ENCODE measurements at regions not wholly inside any gene's neighbourhood (a gene's known extent, or its start where the extent isn't known, plus 50 kb on each side); places are given as distances from the start of the nearest gene placed in this dataset.

DNA sequence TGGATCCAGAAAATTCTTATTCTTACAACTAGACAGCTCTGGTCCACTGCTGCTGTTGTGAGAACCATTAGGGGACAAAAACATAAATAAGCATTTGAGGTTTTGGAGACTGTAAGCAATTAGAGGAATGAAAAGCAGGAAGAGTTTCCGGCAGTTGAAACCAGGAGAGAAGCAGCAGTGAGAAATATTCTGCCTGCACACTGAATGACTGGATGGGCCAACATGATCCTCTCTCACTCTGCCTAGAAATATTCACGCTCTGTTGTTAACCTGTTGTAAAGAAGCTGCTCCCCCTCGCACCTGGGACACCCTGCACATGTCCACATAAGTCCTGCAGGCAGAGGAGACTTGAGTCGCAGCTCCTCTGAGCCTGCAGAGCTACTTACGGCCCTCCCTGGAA lies 60.4 kb upstream of the RNF152 start:
- H3K4me3 Mint-ChIP-seq = no peak overlapping the region
- H3K9me3 Mint-ChIP-seq = no peaks in the 10 kb centered on the region
- H3K9me3 ChIP-seq = no peaks in the 10 kb centered on the region
- peaks cover 0 to 9% of the 10 kb centered on the region in 2 donors for H3K27me3 Mint-ChIP-seq
- ATAC-seq (replicated peaks in 1 of 4) (no peak), DNase-seq (no peak)
- H3K4me1 ChIP-seq (ENCODE audit: control insufficient read depth in 1 of 2, extremely low read depth in 1 of 2, insufficient read depth in 2 of 2, low read length in 2 of 2) = peaks cover 0 to 6% of the 10 kb centered on the region in 2 experiments
- ChIA-PET CTCF (no interaction called here), POLR2A (no interaction called here)
- no peaks in the 10 kb centered on the region for H3K36me3 Mint-ChIP-seq
- no peak overlapping the region for H3K4me3 ChIP-seq (ENCODE audit: control insufficient read depth in 1 of 2, extremely low read depth in 1 of 2, low read length in 1 of 2)
- H3K27me3 ChIP-seq (replicated peaks in 1 of 2; ENCODE audit: control insufficient read depth in 2 of 2, extremely low read depth in 1 of 2, insufficient read depth in 2 of 2, low read length in 1 of 2) = no peaks in the 10 kb centered on the region
- H3K27ac ChIP-seq (ENCODE audit: low read length) = no peak overlapping the region
- no peak overlapping the region for H3K27ac Mint-ChIP-seq
- H3K4me1 Mint-ChIP-seq = peaks cover 7 to 16% (median 16%) of the 10 kb centered on the region in 3 donors
- 79% methylated on average over 2 of the region's 5 CpGs for WGBS (ENCODE audit: insufficient coverage)
- no peaks in the 10 kb centered on the region for H3K36me3 ChIP-seq (ENCODE audit: control insufficient read depth in 2 of 2, extremely low read depth in 1 of 2, insufficient read depth in 1 of 2, low read length in 1 of 2)

GRCh38 chr18:61951396-61951795 lies 58.6 kb upstream of the RNF152 start:
- no peak for ATAC-seq (replicated peaks in 1 of 4)
- no peak for DNase-seq
- Histone ChIP-seq H3K27me3 (replicated peaks in 1 of 2; ENCODE audit: control insufficient read depth in 2 of 2, extremely low read depth in 1 of 2, insufficient read depth in 2 of 2, low read length in 1 of 2) (no peaks in the 10 kb centered on the region), H3K4me1 (ENCODE audit: control insufficient read depth in 1 of 2, extremely low read depth in 1 of 2, insufficient read depth in 2 of 2, low read length in 2 of 2) (peaks cover 0 to 6% of the 10 kb centered on the region in 2 experiments), H3K36me3 (ENCODE audit: control insufficient read depth in 2 of 2, extremely low read depth in 1 of 2, insufficient read depth in 1 of 2, low read length in 1 of 2) (no peaks in the 10 kb centered on the region), H3K4me3 (ENCODE audit: control insufficient read depth in 1 of 2, extremely low read depth in 1 of 2, low read length in 1 of 2) (no peak overlapping the region), H3K27ac (ENCODE audit: low read length) (no peak overlapping the region), H3K9me3 (no peaks in the 10 kb centered on the region)
- ChIA-PET POLR2A (interaction anchor here in 1 of 2 donors (0.6 kb wide), 1 partner anchor 1394 kb away, joined by 4 read pairs; no protein-coding TSS in a partner anchor), CTCF (interaction anchor here in 1 of 2 donors (1.4 kb wide), 1 partner anchor 9 kb away, joined by 3 read pairs; no protein-coding TSS in a partner anchor)
- H3K27me3 Mint-ChIP-seq = peaks cover 1 to 16% of the 10 kb centered on the region in 2 donors
- 91% methylated on average over 5 of the region's 6 CpGs for WGBS (ENCODE audit: insufficient coverage)
- H3K4me1 Mint-ChIP-seq = peaks cover 7 to 16% (median 16%) of the 10 kb centered on the region in 3 donors
- no peaks in the 10 kb centered on the region for H3K36me3 Mint-ChIP-seq
- H3K4me3 Mint-ChIP-seq = no peak overlapping the region
- no peak overlapping the region for H3K27ac Mint-ChIP-seq
- H3K9me3 Mint-ChIP-seq = no peaks in the 10 kb centered on the region

DNA sequence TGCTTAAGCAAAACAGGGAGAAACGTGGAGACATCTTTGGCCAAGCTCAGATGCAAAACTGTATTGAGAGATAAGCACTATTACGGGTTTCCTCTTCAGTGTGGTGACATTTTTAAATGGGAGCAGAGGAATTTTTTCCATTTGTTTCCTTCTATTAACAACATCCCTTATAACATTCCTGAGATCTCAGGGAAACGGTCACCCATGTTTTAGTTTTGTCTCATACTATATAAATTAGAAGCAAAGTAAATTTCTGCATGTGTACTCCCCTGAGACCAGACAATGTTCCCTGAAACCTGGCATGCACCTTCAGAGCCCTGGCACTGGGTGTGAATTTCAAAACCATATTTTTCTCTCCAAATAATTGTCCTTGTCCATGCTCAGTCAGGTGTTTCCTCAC lies 57.6 kb upstream of the RNF152 start:
- H3K4me3 Mint-ChIP-seq = no peak overlapping the region
- no peaks in the 10 kb centered on the region for H3K36me3 Mint-ChIP-seq
- ATAC-seq (replicated peaks in 1 of 4) = no peak
- ChIA-PET POLR2A (no interaction called here), CTCF (no interaction called here)
- H3K27ac Mint-ChIP-seq = no peak overlapping the region
- no peak overlapping the region for H3K4me3 ChIP-seq (ENCODE audit: control insufficient read depth in 1 of 2, extremely low read depth in 1 of 2, low read length in 1 of 2)
- peaks cover 0 to 6% of the 10 kb centered on the region in 2 experiments for H3K4me1 ChIP-seq (ENCODE audit: control insufficient read depth in 1 of 2, extremely low read depth in 1 of 2, insufficient read depth in 2 of 2, low read length in 2 of 2)
- H3K27me3 ChIP-seq (replicated peaks in 1 of 2; ENCODE audit: control insufficient read depth in 2 of 2, extremely low read depth in 1 of 2, insufficient read depth in 2 of 2, low read length in 1 of 2) = no peaks in the 10 kb centered on the region
- peaks cover 3 to 16% of the 10 kb centered on the region in 2 donors for H3K27me3 Mint-ChIP-seq
- peaks cover 7 to 16% (median 16%) of the 10 kb centered on the region in 3 donors for H3K4me1 Mint-ChIP-seq
- no peaks in the 10 kb centered on the region for H3K9me3 Mint-ChIP-seq
- no peaks in the 10 kb centered on the region for H3K9me3 ChIP-seq
- H3K27ac ChIP-seq (ENCODE audit: low read length) = no peak overlapping the region
- H3K36me3 ChIP-seq (ENCODE audit: control insufficient read depth in 2 of 2, extremely low read depth in 1 of 2, insufficient read depth in 1 of 2, low read length in 1 of 2) = no peaks in the 10 kb centered on the region
- no peak for DNase-seq
- no CpG with 5 or more reads among the region's 3 CpGs for whole genome bisulfite sequencing (ENCODE audit: insufficient coverage)

DNA sequence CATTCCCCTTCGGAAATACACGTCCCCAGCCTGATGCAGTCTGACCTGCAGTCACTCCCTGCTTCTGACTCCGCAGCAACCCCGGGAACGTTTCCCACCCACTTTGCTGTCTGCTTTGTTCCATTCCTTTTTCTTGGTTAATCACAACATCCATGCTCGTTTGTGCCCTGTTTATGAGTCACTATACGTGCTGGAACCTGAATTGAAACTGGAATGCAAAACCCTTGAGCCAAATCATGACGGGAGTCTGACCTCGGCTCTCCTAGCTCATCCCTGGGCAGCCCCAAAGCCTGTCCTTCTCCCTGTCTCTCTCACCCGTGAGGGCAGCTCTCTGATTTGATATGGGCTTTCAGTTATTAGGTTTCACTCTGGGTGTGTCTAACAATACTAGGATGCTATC lies 57.1 kb upstream of the RNF152 start:
- no peak overlapping the region for H3K4me3 ChIP-seq (ENCODE audit: control insufficient read depth in 1 of 2, extremely low read depth in 1 of 2, low read length in 1 of 2)
- H3K27me3 Mint-ChIP-seq = peaks cover 3 to 16% of the 10 kb centered on the region in 2 donors
- no peak overlapping the region for H3K27ac ChIP-seq (ENCODE audit: low read length)
- WGBS (ENCODE audit: insufficient coverage) = 91% methylated on average over 9 of the region's 10 CpGs
- H3K9me3 Mint-ChIP-seq = no peaks in the 10 kb centered on the region
- no peaks in the 10 kb centered on the region for H3K36me3 ChIP-seq (ENCODE audit: control insufficient read depth in 2 of 2, extremely low read depth in 1 of 2, insufficient read depth in 1 of 2, low read length in 1 of 2)
- POLR2A ChIA-PET = no interaction called here
- H3K4me1 ChIP-seq (ENCODE audit: control insufficient read depth in 1 of 2, extremely low read depth in 1 of 2, insufficient read depth in 2 of 2, low read length in 2 of 2) = peaks cover 0 to 6% of the 10 kb centered on the region in 2 experiments
- no peak overlapping the region for H3K4me3 Mint-ChIP-seq
- DNase-seq (no peak), ATAC-seq (replicated peaks in 1 of 4) (no peak)
- CTCF ChIA-PET = no interaction called here
- no peaks in the 10 kb centered on the region for H3K9me3 ChIP-seq
- no peaks in the 10 kb centered on the region for H3K27me3 ChIP-seq (replicated peaks in 1 of 2; ENCODE audit: control insufficient read depth in 2 of 2, extremely low read depth in 1 of 2, insufficient read depth in 2 of 2, low read length in 1 of 2)
- no peak overlapping the region for H3K27ac Mint-ChIP-seq
- H3K4me1 Mint-ChIP-seq = peaks cover 7 to 16% (median 16%) of the 10 kb centered on the region in 3 donors
- no peaks in the 10 kb centered on the region for H3K36me3 Mint-ChIP-seq

DNA sequence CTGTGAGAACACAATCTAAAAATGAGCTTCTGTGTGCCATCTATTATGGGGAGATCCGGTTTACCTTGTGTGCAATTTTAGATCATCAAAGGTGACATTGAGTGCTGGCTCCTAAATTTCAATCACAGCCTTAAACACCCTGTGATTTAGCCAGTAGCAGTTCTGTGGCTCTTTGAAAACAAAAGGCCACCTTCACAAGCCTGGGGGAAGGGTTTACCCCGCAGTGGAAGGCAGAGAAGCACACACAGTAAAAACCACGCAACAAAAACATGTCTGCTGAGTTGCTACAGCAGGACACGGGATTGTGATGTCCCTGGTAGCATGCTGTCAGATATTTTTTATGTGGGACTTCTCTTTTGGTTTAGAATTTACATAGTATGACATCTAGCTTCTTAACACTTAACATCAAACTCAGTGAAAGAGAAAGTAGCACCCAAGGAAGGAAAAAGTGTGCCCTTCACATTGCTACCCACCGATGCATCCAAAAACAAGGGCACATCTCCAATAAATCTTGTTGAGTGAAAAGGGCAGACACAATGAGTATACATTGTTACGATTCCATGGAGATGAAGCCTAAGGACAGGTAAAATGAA lies 56.1 kb upstream of the RNF152 start:
- Mint-ChIP-seq H3K36me3 (no peaks in the 10 kb centered on the region), H3K4me3 (no peak overlapping the region), H3K9me3 (no peaks in the 10 kb centered on the region), H3K4me1 (peaks cover 12 to 21% (median 19%) of the 10 kb centered on the region in 3 donors), H3K27ac (no peak overlapping the region), H3K27me3 (peaks cover 5 to 10% of the 10 kb centered on the region in 2 donors)
- Histone ChIP-seq H3K27ac (ENCODE audit: low read length) (no peak overlapping the region), H3K36me3 (ENCODE audit: control insufficient read depth in 2 of 2, extremely low read depth in 1 of 2, insufficient read depth in 1 of 2, low read length in 1 of 2) (no peaks in the 10 kb centered on the region), H3K4me1 (ENCODE audit: control insufficient read depth in 1 of 2, extremely low read depth in 1 of 2, insufficient read depth in 2 of 2, low read length in 2 of 2) (peaks cover 0 to 6% of the 10 kb centered on the region in 2 experiments), H3K9me3 (no peaks in the 10 kb centered on the region), H3K4me3 (ENCODE audit: control insufficient read depth in 1 of 2, extremely low read depth in 1 of 2, low read length in 1 of 2) (no peak overlapping the region), H3K27me3 (replicated peaks in 1 of 2; ENCODE audit: control insufficient read depth in 2 of 2, extremely low read depth in 1 of 2, insufficient read depth in 2 of 2, low read length in 1 of 2) (no peaks in the 10 kb centered on the region)
- WGBS (ENCODE audit: insufficient coverage) = 60% methylated on average over 2 of the region's 6 CpGs
- ChIA-PET POLR2A (no interaction called here), CTCF (no interaction called here)
- no peak for ATAC-seq (replicated peaks in 1 of 4)
- DNase-seq = peak in 1 of 35 experiments; percentile 1

DNA sequence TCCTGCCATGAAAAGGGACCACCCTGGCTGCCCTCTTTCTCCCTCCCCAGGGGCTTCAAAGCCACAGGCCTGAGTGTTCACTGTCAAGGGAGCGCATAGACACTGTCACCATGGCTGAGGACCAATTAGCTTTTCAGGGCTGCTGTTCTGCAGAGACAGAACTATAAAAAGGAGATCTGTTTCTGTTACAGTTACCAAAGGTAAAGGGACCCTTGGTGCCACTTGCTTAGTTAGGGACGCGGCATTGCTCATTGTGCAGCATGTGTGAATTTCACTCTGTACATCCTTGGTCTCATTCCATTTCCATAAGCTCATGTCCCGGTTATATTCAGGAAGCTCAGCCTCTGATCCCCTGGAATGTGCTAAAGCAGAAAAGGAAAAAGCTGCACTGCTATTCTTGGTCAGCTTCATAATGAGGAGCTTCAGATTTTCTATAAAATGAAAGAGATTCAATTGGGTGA lies 55.5 kb upstream of the RNF152 start:
- DNase-seq (no peak), ATAC-seq (replicated peaks in 1 of 4) (no peak)
- H3K4me3 Mint-ChIP-seq = no peak overlapping the region
- 100% methylated on average over 1 of the region's 4 CpGs for WGBS (ENCODE audit: insufficient coverage)
- H3K27ac ChIP-seq (ENCODE audit: low read length) = no peak overlapping the region
- H3K36me3 ChIP-seq (ENCODE audit: control insufficient read depth in 2 of 2, extremely low read depth in 1 of 2, insufficient read depth in 1 of 2, low read length in 1 of 2) = no peaks in the 10 kb centered on the region
- H3K4me1 Mint-ChIP-seq = peaks cover 12 to 23% (median 17%) of the 10 kb centered on the region in 3 donors
- H3K4me1 ChIP-seq (ENCODE audit: control insufficient read depth in 1 of 2, extremely low read depth in 1 of 2, insufficient read depth in 2 of 2, low read length in 2 of 2) = peaks cover 0 to 6% of the 10 kb centered on the region in 2 experiments
- H3K27me3 Mint-ChIP-seq = peaks cover 5 to 10% of the 10 kb centered on the region in 2 donors
- no peaks in the 10 kb centered on the region for H3K9me3 Mint-ChIP-seq
- ChIA-PET POLR2A (no interaction called here), CTCF (no interaction called here)
- H3K27ac Mint-ChIP-seq = no peak overlapping the region
- H3K27me3 ChIP-seq (replicated peaks in 1 of 2; ENCODE audit: control insufficient read depth in 2 of 2, extremely low read depth in 1 of 2, insufficient read depth in 2 of 2, low read length in 1 of 2) = no peaks in the 10 kb centered on the region
- no peaks in the 10 kb centered on the region for H3K36me3 Mint-ChIP-seq
- no peaks in the 10 kb centered on the region for H3K9me3 ChIP-seq
- no peak overlapping the region for H3K4me3 ChIP-seq (ENCODE audit: control insufficient read depth in 1 of 2, extremely low read depth in 1 of 2, low read length in 1 of 2)

Data from T-cell (primary cell).